Panc1 (cell line): ENCODE measurements at regions not wholly inside any gene's neighbourhood (a gene's known extent, or its start where the extent isn't known, plus 50 kb on each side); places are given as distances from the start of the nearest gene placed in this dataset.

Source experiments
- ATAC-seq: fragments of 200-7000 bp; cut with Tn5 transposase; 2 replicates; pipeline ENCODE4 v1.9.1; 2020; ENCODE audit warnings: mild to moderate bottlenecking, moderate library complexity
- BruUV-seq: library from RNA; stranded (reverse); fragments of 400-500 nt; replicated peaks from 2 replicates; lab custom pipeline; 2021; lab: Mats Ljungman, UMichigan
- CTCF ChIA-PET: fragments of 300-600 bp; sonication (Branson Sonifier 250); formaldehyde crosslinking; loops from one replicate; lab custom pipeline; 2022; ENCODE audit warnings: antibody characterized with exemption; lab: Charles Lee
- POLR2A ChIA-PET: fragments of 300-600 bp; sonication (Branson Sonifier 250); formaldehyde crosslinking; loops from one replicate; lab custom pipeline; 2022; ENCODE audit warnings: antibody characterized with exemption; lab: Charles Lee
- DNase-seq: peaks from one replicate; pipeline ENCODE4 v3.0.0-alpha.2; 2010; ENCODE audit warnings: low read depth, low spot score
- H3K27ac ChIP-seq: 2 replicates; pipeline ENCODE4 v1.5.1; 2011; ENCODE audit warnings: mild to moderate bottlenecking, low read length, inconsistent platforms
- H3K27me3 ChIP-seq: fragments of 200-500 bp; sonication (Bioruptor generic); 2 replicates; pipeline ENCODE4 v1.6.0; 2014; ENCODE audit warnings: low read length, inconsistent platforms; ENCODE audit not compliant: control insufficient read depth, insufficient read depth
- H3K36me3 ChIP-seq: fragments of 200-500 bp; sonication (Bioruptor generic); 2 replicates; pipeline ENCODE4 v1.5.1; 2014; ENCODE audit warnings: inconsistent platforms, mild to moderate bottlenecking, low read length, moderate library complexity; ENCODE audit not compliant: control insufficient read depth, insufficient read depth
- H3K4me1 ChIP-seq: 2 replicates; pipeline ENCODE4 v1.5.1; 2011; ENCODE audit warnings: inconsistent platforms, mild to moderate bottlenecking, low read length, moderate library complexity; ENCODE audit not compliant: control insufficient read depth, insufficient read depth
- H3K4me3 ChIP-seq, 2 experiments: 2 replicates each; pipeline ENCODE4 v1.5.1; 2011 to 2012; ENCODE audit warnings: low read depth in 2 of 2, low read length in 2 of 2, mild to moderate bottlenecking in 2 of 2, inconsistent platforms in 1 of 2, moderate library complexity in 1 of 2
- H3K9me3 ChIP-seq: fragments of 200-500 bp; sonication (Bioruptor generic); 2 replicates; pipeline ENCODE4 v1.5.1; 2014; ENCODE audit warnings: low read depth, mild to moderate bottlenecking, inconsistent platforms, low read length, moderate library complexity; ENCODE audit not compliant: control insufficient read depth, insufficient read depth
- POLR2AphosphoS5 ChIP-seq: IDR thresholded peaks from 2 replicates; pipeline ENCODE4 v1.6.1; 2012; ENCODE audit warnings: mild to moderate bottlenecking, low read depth, low read length, moderate library complexity
- REST ChIP-seq, 2 experiments: IDR thresholded peaks; 2 replicates each; pipeline ENCODE4 v1.6.1; 2011 to 2012; ENCODE audit warnings: low read depth in 2 of 2, control low read depth in 1 of 2, low read length in 1 of 2, mild to moderate bottlenecking in 1 of 2, moderate library complexity in 1 of 2; ENCODE audit not compliant: insufficient read depth in 1 of 2
- SIN3A ChIP-seq: IDR thresholded peaks from 2 replicates; pipeline ENCODE4 v1.6.1; 2012; ENCODE audit warnings: low read depth, mild to moderate bottlenecking, low read length, moderate library complexity, borderline replicate concordance; ENCODE audit not compliant: insufficient read depth
- TCF7L2 ChIP-seq: IDR thresholded peaks from 2 replicates; pipeline ENCODE4 v1.6.1; 2011; ENCODE audit warnings: mild to moderate bottlenecking, low read depth, low read length, inconsistent platforms
- in situ Hi-C: cut with HindIII; loops from 2 replicates; pipeline ENCODE4 v1.10.0; 2016; ENCODE audit warnings: low sequenced_read_pairs, low pct_unique_long_range_greater_than_20kb
- intact Hi-C: fragments of 100-400 bp; cut with micrococcal nuclease; formaldehyde crosslinking; loops from one replicate; pipeline ENCODE4 v1.10.0; 2022; ENCODE audit not compliant: unreplicated experiment
- TF ChIP-seq, protein P1 (sequence below): fragments of 450-650 bp; IDR thresholded peaks from 2 replicates; pipeline ENCODE4 v1.5.1; 2017; ENCODE audit warnings: mild to moderate bottlenecking

- ATAC-seq, result no peak
- ChIA-PET CTCF (no interaction called here), POLR2A (no interaction called here)
- no TSS peak for BruUV-seq
- H3K4me1 ChIP-seq, result no peaks in the 10 kb centered on the region
- no peak for DNase-seq
- H3K36me3 ChIP-seq, result no peaks in the 10 kb centered on the region
- intact Hi-C loops, result no loop called here
- H3K27me3 ChIP-seq, result no peaks in the 10 kb centered on the region
- H3K9me3 ChIP-seq, result no peaks in the 10 kb centered on the region
- in situ Hi-C loops, result no loop called here
- TF ChIP-seq SIN3A (no peak), POLR2AphosphoS5 (no peak), REST (IDR thresholded peaks at IDR 0.05; ENCODE audit: insufficient read depth in 1 of 2, low read depth in 2 of 2, low read length in 1 of 2) (no peak), TCF7L2 (no peak)
- TF ChIP-seq, protein P1, sequence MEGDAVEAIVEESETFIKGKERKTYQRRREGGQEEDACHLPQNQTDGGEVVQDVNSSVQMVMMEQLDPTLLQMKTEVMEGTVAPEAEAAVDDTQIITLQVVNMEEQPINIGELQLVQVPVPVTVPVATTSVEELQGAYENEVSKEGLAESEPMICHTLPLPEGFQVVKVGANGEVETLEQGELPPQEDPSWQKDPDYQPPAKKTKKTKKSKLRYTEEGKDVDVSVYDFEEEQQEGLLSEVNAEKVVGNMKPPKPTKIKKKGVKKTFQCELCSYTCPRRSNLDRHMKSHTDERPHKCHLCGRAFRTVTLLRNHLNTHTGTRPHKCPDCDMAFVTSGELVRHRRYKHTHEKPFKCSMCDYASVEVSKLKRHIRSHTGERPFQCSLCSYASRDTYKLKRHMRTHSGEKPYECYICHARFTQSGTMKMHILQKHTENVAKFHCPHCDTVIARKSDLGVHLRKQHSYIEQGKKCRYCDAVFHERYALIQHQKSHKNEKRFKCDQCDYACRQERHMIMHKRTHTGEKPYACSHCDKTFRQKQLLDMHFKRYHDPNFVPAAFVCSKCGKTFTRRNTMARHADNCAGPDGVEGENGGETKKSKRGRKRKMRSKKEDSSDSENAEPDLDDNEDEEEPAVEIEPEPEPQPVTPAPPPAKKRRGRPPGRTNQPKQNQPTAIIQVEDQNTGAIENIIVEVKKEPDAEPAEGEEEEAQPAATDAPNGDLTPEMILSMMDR, result no peak
- H3K27ac ChIP-seq, result no peak overlapping the region
- H3K4me3 ChIP-seq, result no peak overlapping the region
Observed at GRCh38 chr10:36087006-36088005, 445.2 kb upstream of the FZD8 start.

- H3K9me3 ChIP-seq, result no peaks in the 10 kb centered on the region
- ATAC-seq, result no peak
- no peaks in the 10 kb centered on the region for H3K27me3 ChIP-seq
- BruUV-seq, result no TSS peak
- intact Hi-C loops (no loop called here), in situ Hi-C loops (no loop called here)
- H3K4me3 ChIP-seq, result no peak overlapping the region
- H3K27ac ChIP-seq, result no peak overlapping the region
- no peak for TF ChIP-seq TCF7L2
- TF ChIP-seq REST (IDR thresholded peaks at IDR 0.05; ENCODE audit: insufficient read depth in 1 of 2, low read depth in 2 of 2, low read length in 1 of 2), result no peak
- no peak for TF ChIP-seq POLR2AphosphoS5
- TF ChIP-seq SIN3A, result no peak
- TF ChIP-seq, protein P1, result no peak
- H3K36me3 ChIP-seq, result no peaks in the 10 kb centered on the region
- no peak for DNase-seq
- CTCF ChIA-PET, result no interaction called here
- POLR2A ChIA-PET, result no interaction called here
- no peaks in the 10 kb centered on the region for H3K4me1 ChIP-seq
Observed at GRCh38 chr10:36075196-36075595, 433.1 kb upstream of the FZD8 start.
